ENCODE measurements at regions not wholly inside any gene's neighbourhood (a gene's known extent, or its start where the extent isn't known, plus 50 kb on each side); places are given as distances from the start of the nearest gene placed in this dataset.
"Not testable (repeated sequence)": the region's sequence is repeated elsewhere in the genome, so short reads cannot be mapped to it uniquely, and the experiment has no call there.

DNA sequence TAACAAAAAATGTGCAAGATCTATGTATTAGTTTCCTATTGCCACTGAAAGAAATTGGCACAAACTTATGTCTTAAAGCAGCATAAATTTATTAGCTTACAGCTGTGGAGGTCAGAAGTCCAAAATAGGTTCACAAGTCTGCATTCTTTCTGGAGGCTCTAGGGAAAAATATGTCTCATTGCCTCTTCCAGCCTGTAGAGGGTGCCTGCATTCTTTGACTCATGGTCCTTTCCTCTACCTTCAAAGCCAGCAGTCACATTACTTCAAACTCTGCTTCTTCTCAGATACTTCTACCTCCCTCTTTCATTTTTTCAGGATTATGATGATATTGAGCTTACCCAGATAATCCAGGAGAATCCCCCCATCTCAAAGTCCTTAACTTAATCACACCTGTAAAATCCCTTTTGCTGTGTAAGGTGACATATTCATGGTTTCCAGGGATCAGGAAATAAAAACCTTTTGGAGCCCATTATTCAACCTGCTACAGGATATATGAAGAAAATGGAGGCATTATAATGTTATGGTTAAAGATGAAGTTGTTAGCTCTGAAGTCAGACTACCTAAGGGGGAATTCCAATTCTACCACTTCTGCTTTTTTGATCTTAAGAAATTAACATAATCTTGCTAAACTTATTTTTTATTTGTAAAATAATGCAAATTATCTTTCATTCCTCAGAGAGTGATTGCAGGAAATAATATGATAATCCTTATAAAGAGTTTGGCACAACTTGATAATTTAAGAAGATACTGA, 686.2 kb downstream of the PRIM2 start:
- POLR2A ChIA-PET (ENCODE audit: partially characterized antibody); H3K56ac ChIP-seq (replicated peaks; ENCODE audit: insufficient read length, low read depth, low read length); H2BK120ac ChIP-seq (replicated peaks; ENCODE audit: low read depth, low read length); H3K79me2 ChIP-seq (ENCODE audit: control insufficient read depth in 1 of 2, insufficient read depth in 2 of 2, low read length in 2 of 2); H3K18ac ChIP-seq (ENCODE audit: extremely low read depth, low read length); H2BK15ac ChIP-seq (ENCODE audit: low read length); FAIRE-seq; H4K20me1 ChIP-seq (replicated peaks in 1 of 2; ENCODE audit: control insufficient read depth in 1 of 2, insufficient read depth in 2 of 2, low read length in 2 of 2); H3K27ac ChIP-seq (ENCODE audit: low read depth, low read length); CTCF ChIA-PET (ENCODE audit: partially characterized antibody); H3K79me1 ChIP-seq (ENCODE audit: low read depth, low read length); H4K8ac ChIP-seq (ENCODE audit: extremely low read depth, insufficient read depth, low read length); H2AFZ ChIP-seq (ENCODE audit: low read length); H3K23ac ChIP-seq (ENCODE audit: insufficient read length); H3K4me3 ChIP-seq (ENCODE audit: extremely low read depth in 1 of 4, insufficient read depth in 2 of 4, low read depth in 3 of 4, low read length in 4 of 4); H3K4me1 ChIP-seq (replicated peaks in 1 of 4; ENCODE audit: control insufficient read depth in 3 of 4, insufficient read depth in 4 of 4, low read length in 3 of 4); H2BK20ac ChIP-seq (ENCODE audit: low read length); H3K36me3 ChIP-seq (ENCODE audit: control insufficient read depth in 2 of 4, insufficient read depth in 4 of 4, low read length in 3 of 4); H2AK5ac ChIP-seq (ENCODE audit: low read depth, low read length); H2BK5ac ChIP-seq (ENCODE audit: low read depth, low read length); H3K23me2 ChIP-seq (ENCODE audit: low read depth, low read length); H2BK12ac ChIP-seq (ENCODE audit: low read depth, low read length); H3K27me3 ChIP-seq (replicated peaks in 1 of 4; ENCODE audit: control insufficient read depth in 3 of 4, extremely low read depth in 1 of 4, insufficient read depth in 3 of 4, low read length in 3 of 4); DNase-seq (ENCODE audit: low read depth in 1 of 2, low spot score in 2 of 2); H3K4me2 ChIP-seq (ENCODE audit: insufficient read depth in 1 of 2, low read depth in 2 of 2, low read length in 2 of 2); H4K91ac ChIP-seq (replicated peaks; ENCODE audit: insufficient read length, low read length); H3K9ac ChIP-seq (replicated peaks in 1 of 4; ENCODE audit: extremely low read depth in 1 of 4, low read depth in 3 of 4, low read length in 3 of 4); H4K5ac ChIP-seq (ENCODE audit: insufficient read length, low read depth, low read length); H3K4ac ChIP-seq (replicated peaks; ENCODE audit: insufficient read length, low read depth, low read length); H3K14ac ChIP-seq (ENCODE audit: insufficient read length): not testable (repeated sequence)
- peak; percentile 20 to 24; a peak in 3 of 4 replicates for TF ChIP-seq RAD21 (IDR thresholded peaks at IDR 0.05 in 1 of 2, conservative IDR thresholded peaks at IDR 0.05 in 1 of 2; ENCODE audit: low read depth in 2 of 2, low read length in 2 of 2)
- H3K9me3 ChIP-seq (ENCODE audit: insufficient read depth in 2 of 2, low read depth in 1 of 2, low read length in 1 of 2): peaks cover 24 to 29% of the 10 kb centered on the region in 2 experiments
